ENCODE measurements at regions not wholly inside any gene's neighbourhood (a gene's known extent, or its start where the extent isn't known, plus 50 kb on each side); places are given as distances from the start of the nearest gene placed in this dataset.

- no peak overlapping the region for H3K4me3 Mint-ChIP-seq
- H3K9me3 Mint-ChIP-seq: peaks cover 7% of the 10 kb centered on the region
- no peak overlapping the region for H3K4me3 ChIP-seq
- no peaks in the 10 kb centered on the region for H3K36me3 ChIP-seq
- H3K79me2 ChIP-seq (ENCODE audit: low read depth): no peaks in the 10 kb centered on the region
- no peak for DNase-seq (ENCODE audit: low spot score)
- no peak overlapping the region for H3K9ac ChIP-seq
- H3K4me1 ChIP-seq: peaks cover 27% of the 10 kb centered on the region
- peaks cover 2% of the 10 kb centered on the region for H3K4me1 Mint-ChIP-seq
- H3K27ac Mint-ChIP-seq: no peak overlapping the region
- H4K20me1 ChIP-seq (ENCODE audit: low read depth): no peaks in the 10 kb centered on the region
- no peaks in the 10 kb centered on the region for H3F3A ChIP-seq (ENCODE audit: low read depth)
- H3K4me2 ChIP-seq: no peak overlapping the region
- no peak for TF ChIP-seq CTCF (IDR thresholded peaks at IDR 0.05)
- no peak for TF ChIP-seq EZH2 (IDR thresholded peaks at IDR 0.05)
- no peak for TF ChIP-seq EZH2phosphoT487 (IDR thresholded peaks at IDR 0.05)
- H3K9me3 ChIP-seq (ENCODE audit: low read depth): no peaks in the 10 kb centered on the region
- peaks cover 4% of the 10 kb centered on the region for H3K27me3 Mint-ChIP-seq (ENCODE audit: insufficient read depth, low read depth)
- H3K27ac ChIP-seq: no peak overlapping the region
- H2AFZ ChIP-seq (replicated peaks): no peak overlapping the region
- no peaks in the 10 kb centered on the region for H3K27me3 ChIP-seq
- H3K36me3 Mint-ChIP-seq: no peaks in the 10 kb centered on the region
These were observed 261.4 kb downstream of the DIO2 start for GRCh38 chr14:79949906-79950305.

DNA sequence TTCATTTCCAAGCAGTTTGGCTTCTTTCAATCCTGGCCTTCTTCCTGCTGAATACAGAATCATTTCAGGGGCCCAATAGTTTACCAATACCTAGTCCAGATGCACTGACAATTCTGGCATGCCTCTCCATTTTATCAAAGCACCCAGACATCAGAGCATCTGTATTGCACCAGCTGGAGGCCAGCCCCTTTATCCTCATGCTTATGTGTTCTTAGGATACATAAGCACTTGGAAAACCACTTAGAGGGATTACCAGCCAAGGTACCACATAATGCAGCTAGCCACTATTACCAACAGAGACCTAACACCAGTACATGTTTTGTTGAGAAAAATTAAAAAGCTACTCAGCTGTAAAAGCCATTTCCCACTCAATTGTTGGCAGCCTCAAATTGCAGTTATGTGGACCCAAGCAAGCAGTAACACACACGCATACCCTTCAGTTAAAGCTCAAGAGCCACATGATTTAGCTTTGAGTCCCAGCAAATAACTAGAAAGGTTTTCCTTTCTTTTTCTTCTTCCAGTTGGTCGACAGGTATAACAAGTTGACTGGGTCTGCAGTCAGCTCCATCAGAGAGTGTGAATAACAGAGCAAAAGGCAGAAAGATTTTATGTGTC lies 263.8 kb downstream of the DIO2 start:
- Histone ChIP-seq H3K79me2 (ENCODE audit: low read depth) (no peaks in the 10 kb centered on the region), H3K27me3 (no peaks in the 10 kb centered on the region), H3K27ac (no peak overlapping the region), H3K4me2 (no peak overlapping the region), H4K20me1 (ENCODE audit: low read depth) (no peaks in the 10 kb centered on the region), H3K4me1 (peaks cover 27% of the 10 kb centered on the region), H3F3A (ENCODE audit: low read depth) (no peaks in the 10 kb centered on the region), H3K4me3 (no peak overlapping the region), H2AFZ (replicated peaks) (no peak overlapping the region), H3K9ac (no peak overlapping the region), H3K9me3 (ENCODE audit: low read depth) (no peaks in the 10 kb centered on the region), H3K36me3 (no peaks in the 10 kb centered on the region)
- Mint-ChIP-seq H3K9me3 (no peaks in the 10 kb centered on the region), H3K27me3 (ENCODE audit: insufficient read depth, low read depth) (peaks cover 4% of the 10 kb centered on the region), H3K4me3 (no peak overlapping the region), H3K4me1 (peaks cover 2% of the 10 kb centered on the region), H3K27ac (no peak overlapping the region), H3K36me3 (no peaks in the 10 kb centered on the region)
- TF ChIP-seq EZH2phosphoT487 (IDR thresholded peaks at IDR 0.05): no peak
- TF ChIP-seq EZH2 (IDR thresholded peaks at IDR 0.05): no peak
- TF ChIP-seq CTCF (IDR thresholded peaks at IDR 0.05): no peak
- no peak for DNase-seq (ENCODE audit: low spot score)

DNA sequence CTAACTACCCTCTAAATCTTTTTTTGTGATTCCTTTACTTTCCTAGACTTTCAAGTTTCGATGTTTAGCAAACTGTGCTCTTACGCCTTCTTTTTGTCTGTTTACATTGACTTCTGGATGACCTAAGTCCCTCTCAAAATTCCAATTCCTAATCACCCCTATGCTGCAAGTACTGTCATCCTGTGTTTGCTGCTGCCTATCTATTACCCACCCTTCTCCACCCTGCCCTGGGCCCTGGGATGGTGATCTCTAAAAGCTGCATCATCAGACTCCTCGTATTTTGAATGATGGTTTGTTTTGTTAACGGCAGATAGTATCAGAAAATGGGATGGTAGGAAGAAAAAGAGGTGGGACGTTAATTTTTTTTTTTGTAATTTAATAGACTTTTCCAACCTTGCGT lies 272.1 kb downstream of the DIO2 start:
- no peaks in the 10 kb centered on the region for H3K36me3 ChIP-seq
- H3K4me3 ChIP-seq: no peak overlapping the region
- Mint-ChIP-seq H3K4me1 (no peaks in the 10 kb centered on the region), H3K4me3 (no peak overlapping the region), H3K36me3 (no peaks in the 10 kb centered on the region), H3K9me3 (no peaks in the 10 kb centered on the region), H3K27me3 (ENCODE audit: insufficient read depth, low read depth) (no peaks in the 10 kb centered on the region), H3K27ac (no peak overlapping the region)
- no peaks in the 10 kb centered on the region for H3K9me3 ChIP-seq (ENCODE audit: low read depth)
- H3F3A ChIP-seq (ENCODE audit: low read depth): no peaks in the 10 kb centered on the region
- H3K9ac ChIP-seq: no peak overlapping the region
- no peak overlapping the region for H3K4me2 ChIP-seq
- H3K79me2 ChIP-seq (ENCODE audit: low read depth): no peaks in the 10 kb centered on the region
- no peaks in the 10 kb centered on the region for H3K27me3 ChIP-seq
- TF ChIP-seq CTCF (IDR thresholded peaks at IDR 0.05): no peak
- DNase-seq (ENCODE audit: low spot score): no peak
- H3K4me1 ChIP-seq: no peaks in the 10 kb centered on the region
- no peak overlapping the region for H2AFZ ChIP-seq (replicated peaks)
- no peaks in the 10 kb centered on the region for H4K20me1 ChIP-seq (ENCODE audit: low read depth)
- no peak overlapping the region for H3K27ac ChIP-seq
